ENCODE measurements at regions not wholly inside any gene's neighbourhood (a gene's known extent, or its start where the extent isn't known, plus 50 kb on each side); places are given as distances from the start of the nearest gene placed in this dataset.
"Not testable (repeated sequence)": the region's sequence is repeated elsewhere in the genome, so short reads cannot be mapped to it uniquely, and the experiment has no call there.

DNA sequence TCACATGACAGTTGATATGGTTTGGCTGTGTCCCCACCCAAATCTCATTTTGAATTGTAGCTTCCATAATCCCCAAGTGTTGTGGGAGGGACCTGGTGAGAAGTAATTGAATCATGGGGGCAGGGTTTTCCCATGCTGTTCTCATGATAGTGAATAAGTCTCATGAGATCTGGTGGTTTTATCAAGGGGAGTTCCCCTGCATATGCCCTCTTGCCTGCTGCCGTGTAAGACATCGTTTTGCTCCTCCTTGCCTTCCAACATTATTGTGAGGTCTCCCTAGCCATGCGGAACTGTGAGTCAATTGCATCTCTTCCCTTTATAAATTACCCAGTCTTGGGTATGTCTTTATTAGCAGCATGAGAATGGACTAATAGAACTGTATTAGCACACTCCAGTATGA, 382.4 kb upstream of the PODXL start:
- H3K36me3 ChIP-seq (ENCODE audit: control insufficient read depth, insufficient read depth, low read length); BruUV-seq (replicated peaks); H3K9me3 ChIP-seq (replicated peaks; ENCODE audit: control insufficient read depth, insufficient read depth, low read depth, low read length); H3K27ac ChIP-seq (ENCODE audit: extremely low read depth, low read depth, low read length); H3K9ac ChIP-seq (ENCODE audit: insufficient read depth in 1 of 2, low read depth in 2 of 2, low read length in 2 of 2); intact Hi-C loops (cut with micrococcal nuclease); H3K4me3 ChIP-seq; H4K20me1 ChIP-seq (replicated peaks; ENCODE audit: control insufficient read depth, insufficient read depth, low read length); in situ Hi-C loops (cut with MboI); H3K27me3 ChIP-seq (ENCODE audit: control insufficient read depth in 2 of 2, insufficient read depth in 2 of 2, low read length in 2 of 2); H2AFZ ChIP-seq (ENCODE audit: low read depth, low read length); ATAC-seq; H3K4me1 ChIP-seq (replicated peaks in 1 of 2; ENCODE audit: control insufficient read depth in 2 of 2, insufficient read depth in 2 of 2, low read length in 2 of 2); H3K79me2 ChIP-seq (ENCODE audit: control insufficient read depth, insufficient read depth, low read length); FAIRE-seq; H3K4me2 ChIP-seq (ENCODE audit: insufficient read depth, low read length); DNase-seq (ENCODE audit: extremely low read depth in 1 of 4, low spot score in 3 of 4); H3K9me1 ChIP-seq (ENCODE audit: control insufficient read depth, insufficient read depth, low read length); CTCF ChIA-PET (ENCODE audit: low intra/inter-chr PET ratio): not testable (repeated sequence)
- 3% methylated on average over 3 of the region's 3 CpGs for WGBS (ENCODE audit: insufficient coverage, low coverage, missing lambda C conversion rate)
- POLR2A ChIA-PET = interaction anchor here (0.6 kb wide), 1 partner anchor 224 kb away, joined by 3 read pairs; no protein-coding TSS in a partner anchor

DNA sequence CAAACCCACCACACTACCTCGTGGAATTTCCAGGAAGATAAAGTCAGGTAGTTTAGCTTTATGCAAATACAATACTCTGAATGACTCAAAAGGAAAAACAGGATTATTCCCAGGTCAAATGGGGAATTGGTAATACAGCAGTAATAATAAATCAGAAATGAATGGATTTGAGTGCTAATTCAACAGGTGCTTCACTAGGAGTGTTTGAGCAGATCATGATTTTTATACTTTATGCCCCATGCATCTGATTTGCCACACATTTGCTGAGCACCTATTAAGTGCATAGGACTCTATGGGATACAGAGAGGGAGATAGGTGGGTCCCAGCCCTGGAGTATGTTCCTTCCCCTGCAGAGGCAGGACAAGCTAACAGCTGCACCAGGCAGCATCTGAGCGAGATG, 381.4 kb upstream of the PODXL start:
- no peaks in the 10 kb centered on the region for H3K9me1 ChIP-seq (ENCODE audit: control insufficient read depth, insufficient read depth, low read length)
- no peak for ATAC-seq
- intact Hi-C loops (cut with micrococcal nuclease) = no loop called here
- H4K20me1 ChIP-seq (replicated peaks; ENCODE audit: control insufficient read depth, insufficient read depth, low read length) = no peaks in the 10 kb centered on the region
- DNase-seq (ENCODE audit: extremely low read depth in 1 of 4, low spot score in 3 of 4) = no peak
- 0% methylated on average over 2 of the region's 2 CpGs for WGBS (ENCODE audit: insufficient coverage, low coverage, missing lambda C conversion rate)
- no peaks in the 10 kb centered on the region for H3K79me2 ChIP-seq (ENCODE audit: control insufficient read depth, insufficient read depth, low read length)
- no peak overlapping the region for H3K9ac ChIP-seq (ENCODE audit: insufficient read depth in 1 of 2, low read depth in 2 of 2, low read length in 2 of 2)
- H3K4me3 ChIP-seq = no peak overlapping the region
- no peaks in the 10 kb centered on the region for H3K36me3 ChIP-seq (ENCODE audit: control insufficient read depth, insufficient read depth, low read length)
- ChIA-PET POLR2A (no interaction called here), CTCF (ENCODE audit: low intra/inter-chr PET ratio) (no interaction called here)
- in situ Hi-C loops (cut with MboI) = no loop called here
- BruUV-seq (replicated peaks) = no TSS peak
- no peaks in the 10 kb centered on the region for H3K9me3 ChIP-seq (replicated peaks; ENCODE audit: control insufficient read depth, insufficient read depth, low read depth, low read length)
- no peak overlapping the region for H2AFZ ChIP-seq (ENCODE audit: low read depth, low read length)
- no peaks in the 10 kb centered on the region for H3K4me1 ChIP-seq (replicated peaks in 1 of 2; ENCODE audit: control insufficient read depth in 2 of 2, insufficient read depth in 2 of 2, low read length in 2 of 2)
- no peak for FAIRE-seq
- H3K27me3 ChIP-seq (ENCODE audit: control insufficient read depth in 2 of 2, insufficient read depth in 2 of 2, low read length in 2 of 2) = no peaks in the 10 kb centered on the region
- H3K27ac ChIP-seq (ENCODE audit: extremely low read depth, low read depth, low read length) = no peak overlapping the region
- TF ChIP-seq TGIF2 (CRISPR knock-in tag; IDR thresholded peaks at IDR 0.05) (no peak), ZFP30 (CRISPR knock-in tag; IDR thresholded peaks at IDR 0.05; ENCODE audit: borderline replicate concordance) (no peak), ZNF146 (CRISPR knock-in tag; IDR thresholded peaks at IDR 0.05; ENCODE audit: unreplicated experiment) (no peak), CHD2 (IDR thresholded peaks at IDR 0.05; ENCODE audit: low read depth, low read length) (no peak), IRF2 (CRISPR knock-in tag; IDR thresholded peaks at IDR 0.05) (no peak)
- TF ChIP-seq, protein P1, sequence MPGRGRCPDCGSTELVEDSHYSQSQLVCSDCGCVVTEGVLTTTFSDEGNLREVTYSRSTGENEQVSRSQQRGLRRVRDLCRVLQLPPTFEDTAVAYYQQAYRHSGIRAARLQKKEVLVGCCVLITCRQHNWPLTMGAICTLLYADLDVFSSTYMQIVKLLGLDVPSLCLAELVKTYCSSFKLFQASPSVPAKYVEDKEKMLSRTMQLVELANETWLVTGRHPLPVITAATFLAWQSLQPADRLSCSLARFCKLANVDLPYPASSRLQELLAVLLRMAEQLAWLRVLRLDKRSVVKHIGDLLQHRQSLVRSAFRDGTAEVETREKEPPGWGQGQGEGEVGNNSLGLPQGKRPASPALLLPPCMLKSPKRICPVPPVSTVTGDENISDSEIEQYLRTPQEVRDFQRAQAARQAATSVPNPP (IDR thresholded peaks at IDR 0.05; ENCODE audit: borderline replicate concordance, insufficient read depth, insufficient read length) = no peak
- H3K4me2 ChIP-seq (ENCODE audit: insufficient read depth, low read length) = no peak overlapping the region
